ENCODE measurements at regions not wholly inside any gene's neighbourhood (a gene's known extent, or its start where the extent isn't known, plus 50 kb on each side); places are given as distances from the start of the nearest gene placed in this dataset.

DNA sequence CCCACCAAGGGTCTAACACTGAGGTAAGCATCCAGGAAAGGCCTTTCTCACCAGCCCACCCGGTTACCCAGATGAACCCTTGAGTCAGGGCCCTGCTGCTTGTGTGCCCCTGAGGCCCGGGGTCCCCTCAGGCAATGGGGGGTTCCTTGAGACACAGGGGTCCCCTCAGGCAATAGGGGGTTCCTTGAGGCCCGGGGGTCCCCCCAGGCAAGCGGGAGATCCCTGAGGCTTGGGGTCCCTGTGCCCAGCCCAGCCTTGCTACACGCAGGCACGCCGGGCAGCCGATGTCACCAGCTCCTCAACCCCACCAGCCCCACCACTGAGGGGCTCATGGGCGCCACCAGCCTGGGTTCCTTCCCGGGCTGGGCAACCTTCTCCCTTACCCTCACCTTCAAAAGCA lies 247.2 kb downstream of the TTLL2 start:
- TF ChIP-seq, protein P1, sequence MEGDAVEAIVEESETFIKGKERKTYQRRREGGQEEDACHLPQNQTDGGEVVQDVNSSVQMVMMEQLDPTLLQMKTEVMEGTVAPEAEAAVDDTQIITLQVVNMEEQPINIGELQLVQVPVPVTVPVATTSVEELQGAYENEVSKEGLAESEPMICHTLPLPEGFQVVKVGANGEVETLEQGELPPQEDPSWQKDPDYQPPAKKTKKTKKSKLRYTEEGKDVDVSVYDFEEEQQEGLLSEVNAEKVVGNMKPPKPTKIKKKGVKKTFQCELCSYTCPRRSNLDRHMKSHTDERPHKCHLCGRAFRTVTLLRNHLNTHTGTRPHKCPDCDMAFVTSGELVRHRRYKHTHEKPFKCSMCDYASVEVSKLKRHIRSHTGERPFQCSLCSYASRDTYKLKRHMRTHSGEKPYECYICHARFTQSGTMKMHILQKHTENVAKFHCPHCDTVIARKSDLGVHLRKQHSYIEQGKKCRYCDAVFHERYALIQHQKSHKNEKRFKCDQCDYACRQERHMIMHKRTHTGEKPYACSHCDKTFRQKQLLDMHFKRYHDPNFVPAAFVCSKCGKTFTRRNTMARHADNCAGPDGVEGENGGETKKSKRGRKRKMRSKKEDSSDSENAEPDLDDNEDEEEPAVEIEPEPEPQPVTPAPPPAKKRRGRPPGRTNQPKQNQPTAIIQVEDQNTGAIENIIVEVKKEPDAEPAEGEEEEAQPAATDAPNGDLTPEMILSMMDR (IDR thresholded peaks at IDR 0.05; ENCODE audit: extremely low read depth, missing control alignments): no peak
- DNase-seq (ENCODE audit: low spot score): no peak

DNA sequence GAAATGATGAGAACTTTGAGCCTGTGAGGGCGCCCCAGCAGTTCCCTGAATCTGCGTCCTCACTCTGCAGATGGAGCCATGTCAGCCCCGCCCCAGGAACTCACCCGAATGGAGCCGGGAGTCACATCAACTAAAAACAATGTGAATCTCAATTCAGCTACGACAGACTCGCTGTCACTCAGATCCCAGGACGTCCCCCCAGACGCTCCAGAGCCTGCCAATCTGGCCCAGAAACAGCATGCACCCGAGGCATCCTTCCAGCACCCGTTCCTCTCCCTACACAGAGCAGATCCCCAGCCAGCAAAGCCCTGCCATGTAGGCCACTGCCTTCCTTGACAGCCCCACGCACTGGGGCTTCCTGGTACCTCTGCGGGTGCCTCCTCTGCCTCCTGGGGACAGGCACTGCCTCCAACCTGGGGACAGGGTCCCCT lies 248.0 kb downstream of the TTLL2 start:
- TF ChIP-seq, protein P1 (IDR thresholded peaks at IDR 0.05; ENCODE audit: extremely low read depth, missing control alignments): no peak
- no peak for DNase-seq (ENCODE audit: low spot score)

DNA sequence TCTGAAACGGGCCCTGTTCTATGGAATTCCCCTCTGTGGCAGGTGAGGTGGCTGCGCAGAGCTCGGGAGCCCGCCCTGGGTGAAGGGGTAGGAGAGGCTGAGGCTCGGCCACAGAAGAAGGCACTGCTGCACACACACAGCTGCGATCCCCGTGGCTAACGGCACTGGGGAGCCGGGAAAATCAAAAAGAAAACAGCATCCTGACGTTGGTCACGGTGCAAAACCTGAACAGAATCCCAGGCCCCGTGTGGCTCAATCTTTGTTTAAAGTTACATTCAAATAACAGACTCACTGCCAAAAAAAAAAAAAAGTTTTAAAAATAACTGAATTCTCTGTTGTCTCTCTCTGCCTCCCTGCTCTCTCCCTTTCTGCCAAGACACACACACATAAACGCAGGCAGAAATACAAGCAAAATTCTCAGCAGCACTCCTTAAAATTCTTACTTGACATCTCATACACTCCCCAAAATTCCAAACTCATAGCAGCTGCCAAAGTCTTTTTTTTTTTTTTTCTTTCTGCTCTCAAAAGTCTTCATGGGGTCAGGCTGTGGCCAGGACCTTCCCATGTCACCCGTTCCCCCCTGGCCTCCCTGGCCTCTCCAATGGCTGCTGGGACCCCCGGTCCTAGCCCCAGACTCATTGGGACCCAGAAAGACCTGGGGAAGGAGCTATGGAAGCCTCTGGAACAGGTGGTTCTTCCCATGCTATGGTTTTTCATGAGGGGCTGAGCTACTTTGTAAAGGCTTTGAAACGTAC lies 248.8 kb downstream of the TTLL2 start:
- DNase-seq (ENCODE audit: low spot score): no peak
- TF ChIP-seq, protein P1 (IDR thresholded peaks at IDR 0.05; ENCODE audit: extremely low read depth, missing control alignments): no peak

DNA sequence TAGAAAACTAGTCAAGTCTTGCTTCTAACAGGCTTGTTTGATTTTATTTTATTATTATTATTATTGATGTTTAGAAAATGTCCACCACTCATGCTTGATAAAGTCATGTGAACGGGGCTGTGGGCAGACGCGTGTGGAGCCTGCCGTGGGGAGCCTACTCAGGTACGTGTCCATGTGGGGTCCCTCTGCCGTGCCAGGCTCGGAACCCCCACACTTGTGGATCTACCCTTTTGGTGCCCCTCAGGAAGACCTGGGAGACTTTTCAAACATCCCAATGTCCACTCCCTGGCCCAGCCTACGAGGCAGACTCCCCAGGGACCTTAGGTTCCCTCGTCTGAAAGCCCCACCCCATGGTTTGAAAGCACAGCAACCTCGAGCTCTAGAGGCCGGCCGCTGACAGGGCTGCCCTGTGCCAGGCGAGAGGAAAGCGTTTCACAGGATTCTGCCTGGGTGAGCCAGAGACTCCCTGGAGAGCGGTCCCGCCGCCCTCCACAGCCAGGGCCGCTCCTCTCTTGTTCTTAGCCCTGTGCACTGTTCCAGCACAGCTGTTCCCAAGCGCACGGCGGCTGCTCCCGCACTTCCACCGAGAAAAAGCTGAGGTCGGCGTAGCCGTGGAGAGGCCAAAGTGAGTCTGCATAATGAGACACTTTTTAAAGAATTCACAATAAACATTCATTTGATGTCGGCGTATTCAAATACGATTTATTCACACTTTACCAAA lies 249.7 kb downstream of the TTLL2 start:
- no peak for DNase-seq (ENCODE audit: low spot score)

DNA sequence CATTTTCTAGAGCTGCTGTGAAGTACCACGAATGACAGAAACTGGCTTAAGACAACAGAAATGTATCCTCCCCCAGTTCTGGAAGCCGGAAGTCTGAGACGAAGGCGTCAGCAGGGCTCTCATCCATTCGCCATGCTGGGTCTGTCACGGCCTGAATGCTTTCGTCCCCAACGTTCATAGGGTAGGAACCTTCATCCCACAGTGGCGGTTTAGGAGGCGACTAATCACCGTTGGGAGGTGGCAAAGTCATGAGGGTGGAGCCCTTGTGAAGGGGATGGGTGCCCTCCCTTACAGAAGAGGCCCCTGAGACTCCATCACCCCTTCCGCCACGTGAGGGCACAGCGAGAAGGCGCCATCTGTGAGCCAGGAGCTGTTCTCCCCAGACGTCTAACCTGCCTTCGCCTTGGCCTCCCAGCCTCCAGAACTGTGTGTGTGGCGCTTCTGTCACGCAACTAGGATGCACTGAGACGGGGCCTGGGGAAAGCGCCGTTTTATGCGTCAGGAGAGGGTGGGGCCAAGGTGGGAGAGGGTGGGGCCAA lies 250.3 kb downstream of the TTLL2 start:
- DNase-seq (ENCODE audit: low spot score): no peak
- TF ChIP-seq, protein P1 (IDR thresholded peaks at IDR 0.05; ENCODE audit: extremely low read depth, missing control alignments): no peak

More for the DNA sequence above, 249.7 kb downstream of the TTLL2 start:
- TF ChIP-seq, protein P1 (IDR thresholded peaks at IDR 0.05; ENCODE audit: extremely low read depth, missing control alignments): no peak

DNA sequence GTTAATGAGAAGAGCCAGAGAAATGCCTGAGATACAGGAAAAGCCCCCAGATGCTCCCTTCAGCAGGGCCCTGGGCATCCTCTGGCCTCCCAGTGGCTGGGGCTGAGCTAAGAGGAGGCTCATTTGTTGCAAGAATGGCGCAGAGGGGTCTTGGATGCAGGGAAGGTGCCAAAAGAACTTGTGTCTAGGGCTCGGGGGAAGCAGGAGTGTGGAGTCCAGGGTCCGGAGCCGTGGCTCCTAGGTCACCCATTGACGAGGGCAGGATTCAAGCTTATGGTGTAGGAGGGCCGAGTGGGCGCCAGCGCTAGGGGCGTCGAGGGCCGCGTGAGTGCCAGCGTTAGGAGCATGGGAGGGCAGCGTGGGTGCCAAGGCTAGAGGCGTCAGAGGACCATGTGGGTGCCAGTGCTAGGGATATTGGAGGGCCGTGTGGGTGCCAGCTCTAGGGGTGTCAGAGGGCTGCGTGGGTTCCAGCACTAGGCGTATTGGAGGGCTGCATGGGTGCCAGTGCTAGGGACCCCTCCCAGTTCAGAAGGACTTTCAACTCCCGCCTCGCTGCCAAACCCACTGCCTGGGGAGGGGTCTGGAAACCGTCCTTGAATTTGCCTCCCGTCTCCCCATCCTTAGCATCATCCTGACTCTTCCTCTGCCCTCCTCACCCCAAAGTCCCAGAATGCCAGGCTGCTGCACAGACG lies 250.5 kb upstream of the AFDN start:
- DNase-seq (ENCODE audit: low spot score): no peak
- TF ChIP-seq, protein P1 (IDR thresholded peaks at IDR 0.05; ENCODE audit: extremely low read depth, missing control alignments): no peak
